IMR-90 (cell line): ENCODE measurements at regions not wholly inside any gene's neighbourhood (a gene's known extent, or its start where the extent isn't known, plus 50 kb on each side); places are given as distances from the start of the nearest gene placed in this dataset.

Experiments used
- ATAC-seq: fragments of 200-7000 bp; cut with Tn5 transposase; 2 replicates; pipeline ENCODE4 v1.9.1; 2020; ENCODE audit warnings: low read depth, mild to moderate bottlenecking, moderate library complexity
- BruUV-seq: library from RNA; stranded (reverse); fragments of 400-500 nt; replicated peaks from 2 replicates; lab custom pipeline; 2021; lab: Mats Ljungman, UMichigan
- CTCF ChIA-PET: fragments of 300-600 bp; formaldehyde crosslinking; extraction: SDS; loops from one replicate; lab custom pipeline; 2021; ENCODE audit warnings: antibody characterized with exemption; lab: Yijun Ruan, JAX
- POLR2A ChIA-PET: fragments of 300-600 bp; sonication (Branson Sonifier 250); formaldehyde crosslinking; loops from one replicate; lab custom pipeline; 2022; ENCODE audit warnings: antibody characterized with exemption; ENCODE audit not compliant: unreplicated experiment; lab: Charles Lee
- DNase-seq: peaks from one replicate; pipeline ENCODE4 v3.0.0; 2013
- H2AFZ ChIP-seq: replicated peaks from 2 replicates; pipeline ENCODE3; 2013; ENCODE audit warnings: low read length, mild to moderate bottlenecking; ENCODE audit not compliant: poor library complexity
- H2AK5ac ChIP-seq: 2 replicates; pipeline ENCODE4 v1.6.1; 2013; ENCODE audit warnings: low read depth, low read length, inconsistent platforms
- H2AK9ac ChIP-seq: replicated peaks from 2 replicates; pipeline ENCODE3; 2013; ENCODE audit warnings: mild to moderate bottlenecking, low read depth, low read length, moderate library complexity; ENCODE audit not compliant: poor library complexity
- H2BK120ac ChIP-seq: 2 replicates; pipeline ENCODE4 v1.6.1; 2013; ENCODE audit warnings: low read depth, low read length, inconsistent platforms
- H2BK15ac ChIP-seq: 3 replicates; pipeline ENCODE4 v1.6.1; 2013; ENCODE audit warnings: low read depth, low read length, inconsistent platforms
- H2BK20ac ChIP-seq: 2 replicates; pipeline ENCODE4 v1.6.1; 2013; ENCODE audit warnings: low read depth, mild to moderate bottlenecking, inconsistent platforms, low read length, moderate library complexity
- H2BK5ac ChIP-seq: 2 replicates; pipeline ENCODE4 v1.6.1; 2013; ENCODE audit warnings: mild to moderate bottlenecking, low read depth, low read length, inconsistent platforms; ENCODE audit not compliant: poor library complexity, severe bottlenecking
- H3K14ac ChIP-seq: replicated peaks from 2 replicates; pipeline ENCODE4 v1.6.1; 2013; ENCODE audit warnings: low read depth, low read length, inconsistent platforms
- H3K18ac ChIP-seq: 2 replicates; pipeline ENCODE4 v1.6.1; 2013; ENCODE audit warnings: low read depth, low read length, control low read depth
- H3K23ac ChIP-seq: 2 replicates; pipeline ENCODE4 v1.6.1; 2013; ENCODE audit warnings: low read depth, low read length, inconsistent platforms
- H3K27ac ChIP-seq: 2 replicates; pipeline ENCODE4 v1.5.1; 2013; ENCODE audit warnings: mild to moderate bottlenecking, control low read depth, low read length; ENCODE audit not compliant: insufficient read depth
- H3K27me3 ChIP-seq: 2 replicates; pipeline ENCODE4 v1.6.1; 2013; ENCODE audit warnings: low read length; ENCODE audit not compliant: control insufficient read depth, insufficient read depth
- H3K36me3 ChIP-seq: 2 replicates; pipeline ENCODE4 v1.6.1; 2013; ENCODE audit warnings: low read length, mixed read lengths; ENCODE audit not compliant: control insufficient read depth, insufficient read depth
- H3K4ac ChIP-seq: 2 replicates; pipeline ENCODE4 v1.6.1; 2013; ENCODE audit warnings: low read depth, low read length, inconsistent platforms
- H3K4me1 ChIP-seq: 2 replicates; pipeline ENCODE4 v1.6.1; 2013; ENCODE audit warnings: low read length, mixed read lengths; ENCODE audit not compliant: control insufficient read depth, insufficient read depth
- H3K4me2 ChIP-seq: 2 replicates; pipeline ENCODE4 v1.6.1; 2013; ENCODE audit warnings: low read depth, mild to moderate bottlenecking, control low read depth, low read length, moderate library complexity
- H3K4me3 ChIP-seq: 2 replicates; pipeline ENCODE4 v1.5.1; 2013; ENCODE audit warnings: low read depth, mild to moderate bottlenecking, control low read depth, low read length, moderate library complexity; ENCODE audit not compliant: insufficient read depth
- H3K56ac ChIP-seq: 2 replicates; pipeline ENCODE4 v1.6.1; 2013; ENCODE audit warnings: low read length, inconsistent platforms; ENCODE audit not compliant: insufficient read depth; ENCODE audit errors: extremely low read depth
- H3K79me1 ChIP-seq, 2 experiments: 2 replicates each; pipeline ENCODE4 v1.6.1; 2013; ENCODE audit warnings: low read length in 2 of 2, inconsistent platforms in 1 of 2, low read depth in 1 of 2
- H3K9ac ChIP-seq: 2 replicates; pipeline ENCODE4 v1.6.1; 2013; ENCODE audit warnings: low read depth, low read length, control low read depth
- H3K9me1 ChIP-seq: 2 replicates; pipeline ENCODE4 v1.6.1; 2013; ENCODE audit warnings: low read length, inconsistent platforms; ENCODE audit not compliant: insufficient read depth
- H3K9me3 ChIP-seq: 2 replicates; pipeline ENCODE4 v1.6.1; 2013; ENCODE audit warnings: low read length; ENCODE audit not compliant: control insufficient read depth, insufficient read depth
- H4K20me1 ChIP-seq: 2 replicates; pipeline ENCODE4 v1.6.1; 2013; ENCODE audit warnings: low read length, inconsistent platforms; ENCODE audit not compliant: insufficient read depth
- H4K5ac ChIP-seq: 2 replicates; pipeline ENCODE4 v1.6.1; 2013; ENCODE audit warnings: mild to moderate bottlenecking, low read depth, low read length, control low read depth
- H4K8ac ChIP-seq, 2 experiments: 2 replicates each; pipeline ENCODE4 v1.6.1; 2013; ENCODE audit warnings: low read depth in 2 of 2, low read length in 2 of 2, control low read depth in 1 of 2, inconsistent platforms in 1 of 2
- H4K91ac ChIP-seq: 2 replicates; pipeline ENCODE4 v1.6.1; 2013; ENCODE audit warnings: low read depth, low read length, inconsistent platforms; ENCODE audit not compliant: insufficient read depth
- BHLHE40 ChIP-seq: fragments of 150-350 bp; IDR thresholded peaks from 2 replicates; pipeline ENCODE4 v1.6.1; 2016; ENCODE audit warnings: mild to moderate bottlenecking, low read depth, low read length
- CEBPB ChIP-seq: IDR thresholded peaks from 2 replicates; pipeline ENCODE4 v1.6.1; 2012; ENCODE audit warnings: low read depth, low read length, improper control_type of control experiment
- CHD1 ChIP-seq: IDR thresholded peaks from 2 replicates; pipeline ENCODE4 v1.6.1; 2012; ENCODE audit warnings: low read depth, low read length, improper control_type of control experiment
- FOS ChIP-seq: fragments of 150-350 bp; IDR thresholded peaks from 2 replicates; pipeline ENCODE4 v1.6.1; 2016; ENCODE audit warnings: low read depth, low read length
- MAFK ChIP-seq: IDR thresholded peaks from 2 replicates; pipeline ENCODE4 v1.6.1; 2012; ENCODE audit warnings: low read depth, low read length, improper control_type of control experiment
- MAZ ChIP-seq: IDR thresholded peaks from 2 replicates; pipeline ENCODE4 v1.6.1; 2012; ENCODE audit warnings: low read depth, mild to moderate bottlenecking, low read length, improper control_type of control experiment, moderate library complexity, borderline replicate concordance
- MXI1 ChIP-seq: IDR thresholded peaks from 2 replicates; pipeline ENCODE4 v1.6.1; 2012; ENCODE audit warnings: low read depth, mild to moderate bottlenecking, low read length, moderate library complexity, borderline replicate concordance
- NFE2L2 ChIP-seq: fragments of 150-350 bp; IDR thresholded peaks from 2 replicates; pipeline ENCODE4 v1.6.1; 2016; ENCODE audit warnings: low read depth, mild to moderate bottlenecking, low read length
- POLR2A ChIP-seq: IDR thresholded peaks from 2 replicates; pipeline ENCODE4 v1.6.1; 2012; ENCODE audit warnings: mild to moderate bottlenecking, low read depth, low read length
- RAD21 ChIP-seq: IDR thresholded peaks from 2 replicates; pipeline ENCODE4 v1.6.1; 2012; ENCODE audit warnings: low read length, improper control_type of control experiment
- RCOR1 ChIP-seq: IDR thresholded peaks from 2 replicates; pipeline ENCODE4 v1.6.1; 2012; ENCODE audit warnings: mild to moderate bottlenecking, low read length, improper control_type of control experiment; ENCODE audit not compliant: insufficient replicate concordance
- RFX5 ChIP-seq: IDR thresholded peaks from 2 replicates; pipeline ENCODE4 v1.8.0; 2012; ENCODE audit warnings: low read depth, mild to moderate bottlenecking, low read length, moderate library complexity
- SMC3 ChIP-seq: fragments of 150-350 bp; IDR thresholded peaks from 2 replicates; pipeline ENCODE4 v1.6.1; 2016; ENCODE audit warnings: low read depth, mild to moderate bottlenecking, antibody characterized with exemption, low read length, moderate library complexity
- WGBS, 2 experiments: methylation state at CpG; one replicate each; pipeline versions ENCODE4 v1.1.5 to v1.1.7; 2013; ENCODE audit warnings: missing lambda C conversion rate in 2 of 2; ENCODE audit not compliant: insufficient read length in 1 of 2; ENCODE audit errors: extremely low coverage in 2 of 2; 5-methylcytosine and 5-hydroxymethylcytosine counted together
- dilution Hi-C: fragments of 300-500 bp; cut with HindIII; formaldehyde crosslinking; loops from one replicate; pipeline ENCODE4 v1.14.3; 2018; ENCODE audit warnings: low sequenced_read_pairs; ENCODE audit not compliant: unreplicated experiment
- in situ Hi-C: fragments of 300-500 bp; cut with MboI; formaldehyde crosslinking; loops from 3 replicates; pipeline ENCODE4 v1.14.3; 2019; ENCODE audit warnings: low sequenced_read_pairs, inconsistent platforms, mixed read lengths
- intact Hi-C: fragments of 100-400 bp; cut with micrococcal nuclease; formaldehyde crosslinking; loops from 2 replicates; pipeline ENCODE4 v1.10.0; 2022
- TF ChIP-seq, protein P1 (sequence below): conservative IDR thresholded peaks from 2 replicates; pipeline ENCODE4 v1.5.1; 2012; ENCODE audit warnings: mild to moderate bottlenecking, low read depth, low read length, improper control_type of control experiment
- TF ChIP-seq, protein P2 (sequence below): fragments of 150-350 bp; IDR thresholded peaks from 2 replicates; pipeline ENCODE4 v1.6.1; 2016; ENCODE audit warnings: low read depth, mild to moderate bottlenecking, low read length, moderate library complexity, borderline replicate concordance
- TF ChIP-seq, protein P3 (sequence below): fragments of 150-350 bp; IDR thresholded peaks from 2 replicates; pipeline ENCODE4 v1.6.1; 2017; ENCODE audit warnings: mild to moderate bottlenecking, antibody characterized with exemption, low read length, low read depth

DNA sequence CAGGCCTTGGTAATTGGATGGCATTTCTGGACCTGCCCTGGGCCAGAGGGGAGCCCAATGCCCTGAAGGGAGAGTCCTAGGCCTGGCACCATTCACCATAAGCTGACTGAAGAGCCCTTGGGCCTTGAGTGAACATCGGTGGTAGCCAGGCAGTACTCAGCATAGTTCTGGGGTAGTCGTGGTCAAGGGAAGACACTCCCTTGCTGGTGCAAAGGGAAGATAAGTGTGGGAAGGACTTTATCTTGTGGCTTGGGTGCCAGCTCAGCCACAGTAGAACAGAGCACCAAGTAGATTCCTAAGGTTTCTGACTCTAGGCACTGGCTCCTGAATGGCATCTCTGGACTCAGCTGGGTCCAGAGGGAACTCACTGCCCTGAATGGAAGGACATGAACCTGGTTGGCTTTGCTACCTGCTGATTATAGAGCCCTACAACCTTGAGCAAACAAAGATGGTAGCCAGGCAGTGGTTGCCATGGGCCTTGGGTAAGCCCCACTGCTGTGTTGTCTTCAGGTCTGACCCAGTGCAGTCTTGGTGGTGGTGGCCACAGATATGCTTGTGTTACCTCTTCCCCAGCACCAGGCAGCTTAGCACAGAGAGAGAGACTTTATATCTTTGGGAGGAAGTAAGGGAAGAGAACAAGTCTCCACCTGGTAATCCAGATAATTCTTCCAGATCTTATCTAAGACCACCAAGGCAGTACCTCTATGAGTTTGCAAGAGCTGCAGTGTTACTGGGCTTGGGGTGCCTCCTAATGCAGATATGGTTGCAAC lies 83.5 kb downstream of the PRDM13 start:
- dilution Hi-C loops = no loop called here
- no peaks in the 10 kb centered on the region for H3K9me1 ChIP-seq
- no peak overlapping the region for H2BK5ac ChIP-seq
- WGBS, 2 experiments = no CpG with 5 or more reads among the region's 2 CpGs
- no peak overlapping the region for H3K23ac ChIP-seq
- no peak overlapping the region for H3K18ac ChIP-seq
- H3K36me3 ChIP-seq = no peaks in the 10 kb centered on the region
- no peak overlapping the region for H2AK9ac ChIP-seq
- H3K79me1 ChIP-seq = no peaks in the 10 kb centered on the region
- in situ Hi-C loops = no loop called here
- no peak overlapping the region for H2BK120ac ChIP-seq
- no peak overlapping the region for H2AFZ ChIP-seq
- no peak overlapping the region for H3K4me2 ChIP-seq
- no peak overlapping the region for H4K5ac ChIP-seq
- POLR2A ChIA-PET = no interaction called here
- no peak overlapping the region for H3K9ac ChIP-seq
- CTCF ChIA-PET = no interaction called here
- no peak overlapping the region for H3K4ac ChIP-seq
- intact Hi-C loops = no loop called here
- no peak overlapping the region for H4K8ac ChIP-seq
- H4K20me1 ChIP-seq = no peaks in the 10 kb centered on the region
- no peak overlapping the region for H3K56ac ChIP-seq
- ATAC-seq = no peak
- H2BK15ac ChIP-seq = no peak overlapping the region
- no peak overlapping the region for H2AK5ac ChIP-seq
- H4K91ac ChIP-seq = no peak overlapping the region
- no peak overlapping the region for H3K27ac ChIP-seq
- H2BK20ac ChIP-seq = no peak overlapping the region
- H3K27me3 ChIP-seq = no peaks in the 10 kb centered on the region
- no peaks in the 10 kb centered on the region for H3K9me3 ChIP-seq
- no peak overlapping the region for H3K14ac ChIP-seq
- H3K4me3 ChIP-seq = no peak overlapping the region
- BruUV-seq = no TSS peak
- no peaks in the 10 kb centered on the region for H3K4me1 ChIP-seq
- no peak for TF ChIP-seq POLR2A
- TF ChIP-seq, protein P1, sequence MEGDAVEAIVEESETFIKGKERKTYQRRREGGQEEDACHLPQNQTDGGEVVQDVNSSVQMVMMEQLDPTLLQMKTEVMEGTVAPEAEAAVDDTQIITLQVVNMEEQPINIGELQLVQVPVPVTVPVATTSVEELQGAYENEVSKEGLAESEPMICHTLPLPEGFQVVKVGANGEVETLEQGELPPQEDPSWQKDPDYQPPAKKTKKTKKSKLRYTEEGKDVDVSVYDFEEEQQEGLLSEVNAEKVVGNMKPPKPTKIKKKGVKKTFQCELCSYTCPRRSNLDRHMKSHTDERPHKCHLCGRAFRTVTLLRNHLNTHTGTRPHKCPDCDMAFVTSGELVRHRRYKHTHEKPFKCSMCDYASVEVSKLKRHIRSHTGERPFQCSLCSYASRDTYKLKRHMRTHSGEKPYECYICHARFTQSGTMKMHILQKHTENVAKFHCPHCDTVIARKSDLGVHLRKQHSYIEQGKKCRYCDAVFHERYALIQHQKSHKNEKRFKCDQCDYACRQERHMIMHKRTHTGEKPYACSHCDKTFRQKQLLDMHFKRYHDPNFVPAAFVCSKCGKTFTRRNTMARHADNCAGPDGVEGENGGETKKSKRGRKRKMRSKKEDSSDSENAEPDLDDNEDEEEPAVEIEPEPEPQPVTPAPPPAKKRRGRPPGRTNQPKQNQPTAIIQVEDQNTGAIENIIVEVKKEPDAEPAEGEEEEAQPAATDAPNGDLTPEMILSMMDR = no peak
- no peak for TF ChIP-seq MXI1
- TF ChIP-seq NFE2L2 = no peak
- TF ChIP-seq, protein P2, sequence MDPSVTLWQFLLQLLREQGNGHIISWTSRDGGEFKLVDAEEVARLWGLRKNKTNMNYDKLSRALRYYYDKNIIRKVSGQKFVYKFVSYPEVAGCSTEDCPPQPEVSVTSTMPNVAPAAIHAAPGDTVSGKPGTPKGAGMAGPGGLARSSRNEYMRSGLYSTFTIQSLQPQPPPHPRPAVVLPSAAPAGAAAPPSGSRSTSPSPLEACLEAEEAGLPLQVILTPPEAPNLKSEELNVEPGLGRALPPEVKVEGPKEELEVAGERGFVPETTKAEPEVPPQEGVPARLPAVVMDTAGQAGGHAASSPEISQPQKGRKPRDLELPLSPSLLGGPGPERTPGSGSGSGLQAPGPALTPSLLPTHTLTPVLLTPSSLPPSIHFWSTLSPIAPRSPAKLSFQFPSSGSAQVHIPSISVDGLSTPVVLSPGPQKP = no peak
- TF ChIP-seq RCOR1 = no peak
- TF ChIP-seq FOS = no peak
- TF ChIP-seq CEBPB = no peak
- no peak for TF ChIP-seq BHLHE40
- TF ChIP-seq MAFK = no peak
- TF ChIP-seq, protein P3, sequence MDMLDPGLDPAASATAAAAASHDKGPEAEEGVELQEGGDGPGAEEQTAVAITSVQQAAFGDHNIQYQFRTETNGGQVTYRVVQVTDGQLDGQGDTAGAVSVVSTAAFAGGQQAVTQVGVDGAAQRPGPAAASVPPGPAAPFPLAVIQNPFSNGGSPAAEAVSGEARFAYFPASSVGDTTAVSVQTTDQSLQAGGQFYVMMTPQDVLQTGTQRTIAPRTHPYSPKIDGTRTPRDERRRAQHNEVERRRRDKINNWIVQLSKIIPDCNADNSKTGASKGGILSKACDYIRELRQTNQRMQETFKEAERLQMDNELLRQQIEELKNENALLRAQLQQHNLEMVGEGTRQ = no peak
- TF ChIP-seq MAZ = no peak
- no peak for TF ChIP-seq CHD1
- no peak for TF ChIP-seq RAD21
- no peak for TF ChIP-seq RFX5
- TF ChIP-seq SMC3 = no peak
- no peak for DNase-seq
